Inferior parietal cortex (tissue), 1 donor: ENCODE measurements at regions not wholly inside any gene's neighbourhood (a gene's known extent, or its start where the extent isn't known, plus 50 kb on each side); places are given as distances from the start of the nearest gene placed in this dataset.
"Not testable (repeated sequence)": the region's sequence is repeated elsewhere in the genome, so short reads cannot be mapped to it uniquely, and the experiment has no call there.

Experiments used
- DNase-seq: peaks from one replicate; pipeline ENCODE4 v3.0.0-alpha.2; 2016; ENCODE audit errors: extremely low spot score

GRCh38 chr10:83753490-83753889 is 385.8 kb upstream of the GHITM start:
- no peak for DNase-seq

GRCh38 chr10:83754857-83755256 is 384.5 kb upstream of the GHITM start:
- DNase-seq: no peak

- DNase-seq: no peak
These were observed 379.2 kb upstream of the GHITM start for GRCh38 chr10:83760142-83760541.

- DNase-seq: no peak
These were observed 374.6 kb upstream of the GHITM start for GRCh38 chr10:83764666-83765065.

GRCh38 chr10:83765731-83766130 is 373.6 kb upstream of the GHITM start:
- no peak for DNase-seq

GRCh38 chr10:83769281-83769820 is 370.0 kb upstream of the GHITM start:
- no peak for DNase-seq

- not testable (repeated sequence) for DNase-seq
These were observed 352.6 kb upstream of the GHITM start for GRCh38 chr10:83786701-83787100.

- no peak for DNase-seq
These were observed 337.3 kb upstream of the GHITM start for GRCh38 chr10:83801983-83802382.

GRCh38 chr10:83806717-83807116 is 332.6 kb upstream of the GHITM start:
- DNase-seq: no peak

- no peak for DNase-seq
These were observed 330.3 kb upstream of the GHITM start for GRCh38 chr10:83809001-83809400.

- DNase-seq: no peak
These were observed 322.4 kb upstream of the GHITM start for GRCh38 chr10:83816942-83817341.

- DNase-seq: no peak
These were observed 321.5 kb upstream of the GHITM start for GRCh38 chr10:83817797-83818196.

GRCh38 chr10:83819609-83820008 is 319.7 kb upstream of the GHITM start:
- DNase-seq: no peak

GRCh38 chr10:83820033-83820432 is 319.3 kb upstream of the GHITM start:
- DNase-seq: no peak

- no peak for DNase-seq
These were observed 315.2 kb upstream of the GHITM start for GRCh38 chr10:83824099-83824498.

GRCh38 chr10:83834096-83834495 is 305.2 kb upstream of the GHITM start:
- DNase-seq: no peak

- no peak for DNase-seq
These were observed 303.2 kb upstream of the GHITM start for GRCh38 chr10:83835945-83836745.

GRCh38 chr10:83848677-83849076 is 290.6 kb upstream of the GHITM start:
- no peak for DNase-seq

- no peak for DNase-seq
These were observed 290.2 kb upstream of the GHITM start for GRCh38 chr10:83849150-83849549.

GRCh38 chr10:83852146-83852545 is 287.2 kb upstream of the GHITM start:
- no peak for DNase-seq

- DNase-seq: no peak
These were observed 276.6 kb upstream of the GHITM start for GRCh38 chr10:83862723-83863122.

GRCh38 chr10:83863283-83863966 is 275.9 kb upstream of the GHITM start:
- no peak for DNase-seq

- DNase-seq: no peak
These were observed 269.4 kb upstream of the GHITM start for GRCh38 chr10:83869898-83870297.
